HEK293T (cell line): ENCODE measurements at regions not wholly inside any gene's neighbourhood (a gene's known extent, or its start where the extent isn't known, plus 50 kb on each side); places are given as distances from the start of the nearest gene placed in this dataset.

Experiments
- BHLHE40 ChIP-seq: fragments of 450-650 bp; IDR thresholded peaks from 2 replicates; pipeline ENCODE4 v1.6.1; 2016; ENCODE audit warnings: mild to moderate bottlenecking, moderate library complexity, borderline replicate concordance
- CTBP1 ChIP-seq: fragments of 450-650 bp; IDR thresholded peaks from 2 replicates; pipeline ENCODE4 v1.6.1; 2016; ENCODE audit warnings: borderline replicate concordance
- ELF4 ChIP-seq: fragments of 450-650 bp; IDR thresholded peaks from 2 replicates; pipeline ENCODE4 v1.6.1; 2017; ENCODE audit warnings: antibody characterized with exemption
- FOXK2 ChIP-seq: fragments of 450-650 bp; IDR thresholded peaks from 2 replicates; pipeline ENCODE4 v1.6.1; 2016; ENCODE audit warnings: mild to moderate bottlenecking
- SP1 ChIP-seq: fragments of 450-650 bp; IDR thresholded peaks from 2 replicates; pipeline ENCODE4 v1.6.1; 2017
- SUZ12 ChIP-seq: fragments of 450-650 bp; IDR thresholded peaks from 2 replicates; pipeline ENCODE4 v1.6.1; 2016; ENCODE audit warnings: mild to moderate bottlenecking

DNA sequence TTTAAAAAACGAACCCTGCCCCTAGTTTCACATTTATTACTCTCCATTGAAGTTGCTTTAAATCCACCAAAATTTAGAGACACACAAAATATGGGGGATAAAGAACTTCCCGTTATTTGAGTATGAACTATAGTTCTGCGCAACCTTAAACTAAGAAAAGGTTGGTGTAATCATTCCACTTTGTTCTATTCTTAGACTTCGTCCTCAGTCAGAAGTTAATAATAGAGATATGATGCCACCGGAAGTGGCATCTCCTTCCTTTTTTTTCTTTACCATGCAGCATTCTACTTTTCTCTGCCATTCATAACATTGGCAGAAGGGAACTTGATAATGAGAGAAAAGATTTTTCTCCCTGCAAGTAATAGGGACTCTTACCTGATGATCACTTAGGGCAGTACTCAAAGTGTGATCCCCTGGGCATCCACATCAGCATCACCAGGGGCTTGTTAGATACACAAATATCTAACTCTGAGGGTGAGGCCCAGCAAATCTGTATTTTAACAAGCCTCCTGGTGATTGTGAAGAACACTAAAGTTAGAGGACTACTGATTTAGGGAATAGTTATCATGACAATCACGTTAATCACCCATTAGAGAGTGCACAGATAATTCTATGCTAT, 147.7 kb upstream of the DTNA start:
- TF ChIP-seq ELF4 = no peak
- no peak for TF ChIP-seq SP1
- no peak for TF ChIP-seq SUZ12
- TF ChIP-seq FOXK2 = no peak
- no peak for TF ChIP-seq CTBP1
- no peak for TF ChIP-seq BHLHE40
